UCSD-AML1 (cell line): ENCODE measurements at regions not wholly inside any gene's neighbourhood (a gene's known extent, or its start where the extent isn't known, plus 50 kb on each side); places are given as distances from the start of the nearest gene placed in this dataset.

Source experiments
- DNase-seq: peaks from one replicate; lab custom pipeline; 2025; ENCODE audit not compliant: unreplicated experiment; lab: John Stamatoyannopoulos, UW

- DNase-seq: no peak
Measured at GRCh38 chr16:48950184-48950583, 331.5 kb downstream of the CBLN1 start.

GRCh38 chr16:48949636-48950035 lies 332.0 kb downstream of the CBLN1 start:
- no peak for DNase-seq

GRCh38 chr16:48948911-48949310 lies 332.7 kb downstream of the CBLN1 start:
- no peak for DNase-seq

- DNase-seq: no peak
Measured at GRCh38 chr16:48947371-48947713, 334.3 kb downstream of the CBLN1 start.

- no peak for DNase-seq
Measured at GRCh38 chr16:48946686-48947370, 334.8 kb downstream of the CBLN1 start.

- DNase-seq: no peak
Measured at GRCh38 chr16:48942996-48943395, 333.0 kb upstream of the N4BP1 start.

GRCh38 chr16:48936811-48937210 lies 326.8 kb upstream of the N4BP1 start:
- DNase-seq: no peak

GRCh38 chr16:48932216-48932855 lies 322.4 kb upstream of the N4BP1 start:
- no peak for DNase-seq

GRCh38 chr16:48930951-48931553 lies 321.1 kb upstream of the N4BP1 start:
- DNase-seq: no peak

GRCh38 chr16:48919791-48920190 lies 309.8 kb upstream of the N4BP1 start:
- no peak for DNase-seq

GRCh38 chr16:48918520-48919258 lies 308.7 kb upstream of the N4BP1 start:
- DNase-seq: no peak

- no peak for DNase-seq
Measured at GRCh38 chr16:48916566-48916965, 306.6 kb upstream of the N4BP1 start.

- no peak for DNase-seq
Measured at GRCh38 chr16:48914070-48914469, 304.1 kb upstream of the N4BP1 start.

GRCh38 chr16:48913384-48913783 lies 303.4 kb upstream of the N4BP1 start:
- DNase-seq: no peak

- DNase-seq: no peak
Measured at GRCh38 chr16:48912360-48912759, 302.4 kb upstream of the N4BP1 start.

GRCh38 chr16:48911700-48912099 lies 301.7 kb upstream of the N4BP1 start:
- DNase-seq: no peak

- DNase-seq: no peak
Measured at GRCh38 chr16:48910214-48910613, 300.2 kb upstream of the N4BP1 start.

GRCh38 chr16:48909231-48909630 lies 299.3 kb upstream of the N4BP1 start:
- no peak for DNase-seq

GRCh38 chr16:48907906-48908634 lies 298.1 kb upstream of the N4BP1 start:
- DNase-seq: no peak

GRCh38 chr16:48905632-48906505 lies 295.9 kb upstream of the N4BP1 start:
- no peak for DNase-seq
